GM18858 (cell line): ENCODE measurements at regions not wholly inside any gene's neighbourhood (a gene's known extent, or its start where the extent isn't known, plus 50 kb on each side); places are given as distances from the start of the nearest gene placed in this dataset.
"Not testable (repeated sequence)": the region's sequence is repeated elsewhere in the genome, so short reads cannot be mapped to it uniquely, and the experiment has no call there.

Experiments
- ATAC-seq: cut with Tn5 transposase; IDR thresholded peaks from one replicate; pipeline ENCODE4 v1.9.1; 2021; ENCODE audit not compliant: unreplicated experiment

- ATAC-seq = no peak
These were observed 52.5 kb upstream of the FBXO28 start for GRCh38 chr1:224061436-224061835.

GRCh38 chr1:224059897-224060427 lies 53.9 kb upstream of the FBXO28 start:
- ATAC-seq = no peak

- ATAC-seq = no peak
These were observed 55.6 kb upstream of the FBXO28 start for GRCh38 chr1:224058303-224058702.

- no peak for ATAC-seq
These were observed 56.3 kb upstream of the FBXO28 start for GRCh38 chr1:224057461-224058199.

GRCh38 chr1:224054611-224055010 lies 59.3 kb upstream of the FBXO28 start:
- no peak for ATAC-seq

GRCh38 chr1:224054012-224054411 lies 59.9 kb upstream of the FBXO28 start:
- no peak for ATAC-seq

GRCh38 chr1:224053456-224053855 lies 60.5 kb upstream of the FBXO28 start:
- ATAC-seq = no peak

- ATAC-seq = no peak
These were observed 61.1 kb upstream of the FBXO28 start for GRCh38 chr1:224052772-224053171.

- ATAC-seq = not testable (repeated sequence)
These were observed 62.1 kb upstream of the FBXO28 start for GRCh38 chr1:224051782-224052181.

- ATAC-seq = no peak
These were observed 62.9 kb upstream of the FBXO28 start for GRCh38 chr1:224051086-224051406.

GRCh38 chr1:224047538-224047937 lies 66.4 kb upstream of the FBXO28 start:
- ATAC-seq = no peak

- no peak for ATAC-seq
These were observed 68.4 kb upstream of the FBXO28 start for GRCh38 chr1:224045556-224045955.

- ATAC-seq = no peak
These were observed 69.5 kb upstream of the FBXO28 start for GRCh38 chr1:224044420-224044819.

GRCh38 chr1:224042557-224043118 lies 71.3 kb upstream of the FBXO28 start:
- ATAC-seq = no peak

GRCh38 chr1:224041032-224041431 lies 72.9 kb upstream of the FBXO28 start:
- ATAC-seq = no peak

- not testable (repeated sequence) for ATAC-seq
These were observed 73.5 kb upstream of the FBXO28 start for GRCh38 chr1:224040423-224040822.

- not testable (repeated sequence) for ATAC-seq
These were observed 73.9 kb upstream of the FBXO28 start for GRCh38 chr1:224040006-224040405.

GRCh38 chr1:224038832-224039231 lies 75.1 kb upstream of the FBXO28 start:
- ATAC-seq = not testable (repeated sequence)

GRCh38 chr1:224037362-224037761 lies 76.5 kb upstream of the FBXO28 start:
- not testable (repeated sequence) for ATAC-seq

GRCh38 chr1:224032608-224033276 lies 81.2 kb upstream of the FBXO28 start:
- ATAC-seq = not testable (repeated sequence)

- not testable (repeated sequence) for ATAC-seq
These were observed 81.9 kb upstream of the FBXO28 start for GRCh38 chr1:224031986-224032385.

GRCh38 chr1:224030257-224030656 lies 83.7 kb upstream of the FBXO28 start:
- ATAC-seq = not testable (repeated sequence)
